Tibial nerve (tissue), 4 donors: ENCODE measurements at regions not wholly inside any gene's neighbourhood (a gene's known extent, or its start where the extent isn't known, plus 50 kb on each side); places are given as distances from the start of the nearest gene placed in this dataset.

Source experiments
- DNase-seq, 2 donors: peaks; one replicate each; pipeline ENCODE4 v3.0.0-alpha.2; 2019; ENCODE audit warnings: low spot score in 2 of 2
- H3K27ac ChIP-seq, 4 donors: fragments of 200-600 bp; sonication (generic) in 3 of 4; one replicate each; pipeline ENCODE4 v1.5.1; 2017 to 2019; ENCODE audit warnings: mild to moderate bottlenecking in 1 of 4
- H3K27me3 ChIP-seq, 2 donors: fragments of 200-600 bp; sonication (generic) in 1 of 2; one replicate each; pipeline versions ENCODE4 v1.5.1 to v1.6.0; 2017 to 2019
- H3K36me3 ChIP-seq, 3 donors: fragments of 200-600 bp; sonication (generic); one replicate each; pipeline ENCODE4 v1.5.1; 2018 to 2019
- H3K4me1 ChIP-seq, 4 donors: fragments of 200-600 bp; sonication (generic) in 3 of 4; one replicate each; pipeline ENCODE4 v1.5.1; 2017 to 2019
- H3K4me3 ChIP-seq, 4 donors: fragments of 200-600 bp; sonication (generic) in 3 of 4; one replicate each; pipeline ENCODE4 v1.5.1; 2017 to 2019; ENCODE audit warnings: mild to moderate bottlenecking in 1 of 4, moderate library complexity in 1 of 4
- H3K9me3 ChIP-seq, 4 donors: fragments of 200-600 bp; sonication (generic) in 3 of 4; one replicate each; pipeline ENCODE4 v1.5.1; 2017 to 2019
- EP300 ChIP-seq, 2 donors: sonication (generic); formaldehyde crosslinking; IDR thresholded peaks; one replicate each; pipeline ENCODE4 v1.6.1; 2017; ENCODE audit warnings: antibody characterized with exemption in 2 of 2, mild to moderate bottlenecking in 1 of 2
- POLR2A ChIP-seq, 2 donors: fragments of 450-650 bp; IDR thresholded peaks; one replicate each; pipeline ENCODE4 v1.6.1; 2017; ENCODE audit warnings: antibody characterized with exemption in 2 of 2, mild to moderate bottlenecking in 2 of 2, moderate library complexity in 2 of 2
- WGBS, 2 donors: methylation state at CpG; one replicate each; pipeline ENCODE4 v1.1.5; 2018; 5-methylcytosine and 5-hydroxymethylcytosine counted together
- TF ChIP-seq, protein P1 (sequence below), 5 experiments: fragments of 200-600 bp in 3 of 5; fragments of 450-650 bp in 2 of 5; sonication (generic) in 3 of 5; IDR thresholded peaks; one replicate each; pipeline ENCODE4 v1.5.1; 2016 to 2019; ENCODE audit warnings: antibody characterized with exemption in 5 of 5, mild to moderate bottlenecking in 3 of 5, moderate library complexity in 2 of 5

DNA sequence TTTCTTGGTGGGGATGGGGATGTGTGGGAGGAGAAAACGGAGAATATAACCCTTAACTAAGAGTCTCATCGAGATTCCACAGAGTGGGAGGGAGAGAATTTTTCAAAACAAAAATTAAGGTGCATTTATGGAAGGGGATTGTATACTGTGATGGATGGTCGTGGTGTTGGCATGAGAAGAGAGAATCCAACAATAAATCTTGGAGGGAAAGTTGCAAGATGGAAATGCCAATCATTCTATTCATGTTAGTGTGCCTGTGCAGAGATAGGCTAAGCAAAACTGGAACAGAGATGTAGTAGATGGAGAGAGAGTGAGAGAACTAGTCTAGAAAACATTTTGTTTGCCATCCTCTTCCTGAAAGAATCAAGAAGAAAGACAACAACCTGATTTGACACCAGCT, 613.1 kb downstream of the EBF1 start:
- Histone ChIP-seq H3K4me3 (no peak overlapping the region), H3K27ac (peak overlapping the region in 3 of 4 donors; percentile 12 to 71 (median 69)), H3K4me1 (peaks cover 0 to 68% (median 2%) of the 10 kb centered on the region in 4 donors), H3K9me3 (no peaks in the 10 kb centered on the region), H3K27me3 (no peaks in the 10 kb centered on the region), H3K36me3 (no peaks in the 10 kb centered on the region)
- TF ChIP-seq POLR2A (IDR thresholded peaks at IDR 0.05) (no peak), EP300 (IDR thresholded peaks at IDR 0.05) (no peak)
- TF ChIP-seq, protein P1, sequence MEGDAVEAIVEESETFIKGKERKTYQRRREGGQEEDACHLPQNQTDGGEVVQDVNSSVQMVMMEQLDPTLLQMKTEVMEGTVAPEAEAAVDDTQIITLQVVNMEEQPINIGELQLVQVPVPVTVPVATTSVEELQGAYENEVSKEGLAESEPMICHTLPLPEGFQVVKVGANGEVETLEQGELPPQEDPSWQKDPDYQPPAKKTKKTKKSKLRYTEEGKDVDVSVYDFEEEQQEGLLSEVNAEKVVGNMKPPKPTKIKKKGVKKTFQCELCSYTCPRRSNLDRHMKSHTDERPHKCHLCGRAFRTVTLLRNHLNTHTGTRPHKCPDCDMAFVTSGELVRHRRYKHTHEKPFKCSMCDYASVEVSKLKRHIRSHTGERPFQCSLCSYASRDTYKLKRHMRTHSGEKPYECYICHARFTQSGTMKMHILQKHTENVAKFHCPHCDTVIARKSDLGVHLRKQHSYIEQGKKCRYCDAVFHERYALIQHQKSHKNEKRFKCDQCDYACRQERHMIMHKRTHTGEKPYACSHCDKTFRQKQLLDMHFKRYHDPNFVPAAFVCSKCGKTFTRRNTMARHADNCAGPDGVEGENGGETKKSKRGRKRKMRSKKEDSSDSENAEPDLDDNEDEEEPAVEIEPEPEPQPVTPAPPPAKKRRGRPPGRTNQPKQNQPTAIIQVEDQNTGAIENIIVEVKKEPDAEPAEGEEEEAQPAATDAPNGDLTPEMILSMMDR (IDR thresholded peaks at IDR 0.05), result no peak
- WGBS, 2 donors, result 58 to 61% methylated on average over 3 of the region's 3 CpGs
- no peak for DNase-seq

DNA sequence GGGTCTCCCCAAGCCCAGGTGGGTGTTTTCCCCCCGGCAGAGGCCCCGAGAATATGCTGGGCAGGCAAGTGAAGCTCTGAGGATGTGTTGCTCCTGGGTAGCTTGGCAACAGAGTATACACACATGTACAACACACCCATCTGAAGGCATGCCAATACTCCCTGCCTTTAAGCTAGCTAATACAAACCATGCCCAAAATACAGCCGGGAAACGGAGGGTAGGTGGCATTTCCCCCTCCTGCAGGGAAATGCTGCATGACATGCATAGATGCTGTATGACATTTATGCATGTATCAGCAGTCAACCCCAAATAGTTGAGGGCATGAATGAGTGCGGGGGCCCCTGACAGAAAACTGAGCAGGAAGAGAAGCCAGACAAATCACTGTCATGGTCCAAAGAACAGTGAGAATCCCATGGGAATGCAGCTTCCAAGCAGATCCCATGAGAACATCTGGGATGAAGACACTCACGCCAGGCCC, 614.1 kb downstream of the EBF1 start:
- TF ChIP-seq POLR2A (IDR thresholded peaks at IDR 0.05) (no peak), EP300 (IDR thresholded peaks at IDR 0.05) (no peak)
- TF ChIP-seq, protein P1 (IDR thresholded peaks at IDR 0.05), result no peak
- Histone ChIP-seq H3K4me1 (peaks cover 0 to 68% (median 2%) of the 10 kb centered on the region in 4 donors), H3K9me3 (no peaks in the 10 kb centered on the region), H3K4me3 (no peak overlapping the region), H3K27me3 (no peaks in the 10 kb centered on the region), H3K36me3 (no peaks in the 10 kb centered on the region), H3K27ac (peak overlapping the region in 2 of 4 donors; percentile 69 to 71)
- peak in 1 of 2 donors; percentile 55 for DNase-seq
- WGBS, 2 donors, result 54 to 63% methylated on average over 6 of the region's 6 CpGs

DNA sequence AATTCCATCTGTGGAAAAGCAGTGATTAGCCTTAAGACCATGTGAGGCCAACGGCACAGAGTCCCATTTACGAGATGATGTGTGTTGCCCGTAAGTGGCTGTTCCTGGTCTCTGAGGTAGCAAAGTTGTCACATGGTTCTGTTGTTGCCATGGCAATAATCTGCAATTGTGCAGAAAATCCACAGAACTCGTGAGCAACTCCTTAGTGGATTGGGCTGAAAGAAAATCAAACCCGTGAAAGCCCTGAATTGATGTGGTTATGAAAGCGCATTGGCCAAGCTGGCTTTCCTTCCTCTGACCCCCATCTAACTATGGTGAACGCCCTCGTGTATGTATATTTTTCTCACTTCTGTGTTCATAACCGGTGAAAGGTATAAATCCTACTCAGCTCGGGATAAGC, 614.7 kb downstream of the EBF1 start:
- WGBS, 2 donors, result 62 to 65% methylated on average over 10 of the region's 10 CpGs
- Histone ChIP-seq H3K9me3 (no peaks in the 10 kb centered on the region), H3K4me1 (peaks cover 0 to 72% (median 2%) of the 10 kb centered on the region in 4 donors), H3K4me3 (no peak overlapping the region), H3K36me3 (no peaks in the 10 kb centered on the region), H3K27me3 (no peaks in the 10 kb centered on the region), H3K27ac (peak overlapping the region in 2 of 4 donors; percentile 37 to 69)
- TF ChIP-seq POLR2A (IDR thresholded peaks at IDR 0.05), result no peak
- TF ChIP-seq, protein P1 (IDR thresholded peaks at IDR 0.05), result no peak
- peak in 1 of 2 donors; percentile 23 for TF ChIP-seq EP300 (IDR thresholded peaks at IDR 0.05)
- peak in 1 of 2 donors; percentile 42 for DNase-seq

DNA sequence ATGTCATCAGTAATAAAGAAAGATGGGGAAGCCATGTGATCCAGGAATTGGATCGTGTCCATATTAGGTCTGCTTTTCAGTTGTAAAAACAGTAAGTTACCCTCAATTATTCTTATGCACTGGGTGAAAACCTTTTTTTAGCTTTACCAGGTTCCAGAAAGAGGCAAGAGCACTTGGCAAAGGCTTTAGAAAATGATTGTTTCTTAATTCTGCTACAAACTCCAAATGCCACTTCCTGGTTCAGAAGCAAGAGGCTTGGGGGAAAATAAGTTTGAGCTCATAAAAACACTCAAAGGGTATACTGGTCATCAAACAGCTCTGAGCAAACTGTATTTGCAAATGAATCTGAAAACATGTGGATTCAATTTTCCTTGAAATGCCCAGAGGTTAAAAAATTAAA, 615.6 kb downstream of the EBF1 start:
- no peak for TF ChIP-seq EP300 (IDR thresholded peaks at IDR 0.05)
- TF ChIP-seq, protein P1 (IDR thresholded peaks at IDR 0.05), result no peak
- Histone ChIP-seq H3K36me3 (no peaks in the 10 kb centered on the region), H3K4me1 (peaks cover 0 to 68% (median 2%) of the 10 kb centered on the region in 4 donors), H3K9me3 (no peaks in the 10 kb centered on the region), H3K4me3 (no peak overlapping the region), H3K27ac (peak overlapping the region in 2 of 4 donors; percentile 37 to 69), H3K27me3 (no peaks in the 10 kb centered on the region)
- WGBS, 2 donors, result 40 to 50% methylated on average over 1 of the region's 1 CpG
- no peak for DNase-seq

DNA sequence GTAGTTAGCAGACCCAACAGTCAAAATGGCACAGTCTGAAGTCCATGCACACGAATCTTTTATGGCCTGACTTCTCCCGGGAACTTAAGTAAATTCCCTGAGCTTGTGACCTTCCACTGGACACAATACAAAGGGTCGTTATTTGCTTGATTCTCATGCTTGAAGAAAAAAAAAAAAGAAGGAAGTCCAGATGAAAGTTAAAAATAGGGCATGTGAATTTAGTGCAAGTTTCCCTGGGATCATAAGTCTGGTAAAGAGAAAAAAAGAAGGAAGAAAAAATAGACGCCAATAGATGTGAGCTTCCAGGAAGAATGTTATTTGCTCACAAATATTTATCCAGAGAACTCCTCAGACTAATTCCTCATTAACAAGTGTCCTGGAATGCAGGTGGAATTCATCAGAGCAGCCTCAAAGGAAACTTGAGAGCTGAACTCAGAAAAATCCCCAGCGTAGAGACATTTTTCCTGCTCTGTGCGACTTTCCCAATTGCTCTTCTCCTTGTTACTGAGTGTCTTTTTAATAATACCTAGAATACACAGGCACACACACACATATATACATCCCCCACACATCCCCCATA, 616.3 kb downstream of the EBF1 start:
- no peak overlapping the region for H3K4me3 ChIP-seq
- TF ChIP-seq EP300 (IDR thresholded peaks at IDR 0.05), result peak in 1 of 2 donors; percentile 5
- TF ChIP-seq POLR2A (IDR thresholded peaks at IDR 0.05), result no peak
- TF ChIP-seq, protein P1 (IDR thresholded peaks at IDR 0.05), result no peak
- no peaks in the 10 kb centered on the region for H3K36me3 ChIP-seq
- no peak for DNase-seq
- no peaks in the 10 kb centered on the region for H3K9me3 ChIP-seq
- H3K27me3 ChIP-seq, result no peaks in the 10 kb centered on the region
- peak overlapping the region in 2 of 4 donors; percentile 37 to 69 for H3K27ac ChIP-seq
- WGBS, 2 donors, result 32 to 37% methylated on average over 6 of the region's 6 CpGs
- peaks cover 0 to 63% (median 2%) of the 10 kb centered on the region in 4 donors for H3K4me1 ChIP-seq
